ENCODE measurements at regions not wholly inside any gene's neighbourhood (a gene's known extent, or its start where the extent isn't known, plus 50 kb on each side); places are given as distances from the start of the nearest gene placed in this dataset.

GRCh38 chr21:27209546-27209945 is 242.7 kb upstream of the ADAMTS5 start:
- TF ChIP-seq EZH2 (IDR thresholded peaks at IDR 0.05; ENCODE audit: borderline replicate concordance, insufficient read depth, low read depth, low read length, poor library complexity, severe bottlenecking) (no peak), CTCF (IDR thresholded peaks at IDR 0.05) (no peak)
